RWPE2 (cell line): ENCODE measurements at regions not wholly inside any gene's neighbourhood (a gene's known extent, or its start where the extent isn't known, plus 50 kb on each side); places are given as distances from the start of the nearest gene placed in this dataset.

Source experiments
- ATAC-seq: fragments of 200-7000 bp; cut with Tn5 transposase; 3 replicates; pipeline ENCODE4 v1.9.1; 2021; ENCODE audit warnings: low read depth
- DNase-seq: peaks from one replicate; pipeline ENCODE4 v3.0.0-alpha.2; 2020; ENCODE audit warnings: low spot score
- H3K27ac ChIP-seq: fragments of 450-650 bp; 2 replicates; pipeline ENCODE4 v1.5.1; 2017; ENCODE audit warnings: mild to moderate bottlenecking; ENCODE audit not compliant: poor library complexity, severe bottlenecking
- H3K27me3 ChIP-seq: fragments of 250-450 bp; sonication (Bioruptor Pico); 2 replicates; pipeline ENCODE4 v1.5.1; 2021; ENCODE audit warnings: mild to moderate bottlenecking, moderate library complexity; ENCODE audit not compliant: insufficient read depth, poor library complexity, severe bottlenecking
- H3K36me3 ChIP-seq: fragments of 250-450 bp; sonication (Bioruptor Pico); 2 replicates; pipeline ENCODE4 v1.5.1; 2020; ENCODE audit warnings: low read depth, mild to moderate bottlenecking, moderate library complexity
- H3K4me1 ChIP-seq: fragments of 250-450 bp; sonication (Bioruptor Pico); 2 replicates; pipeline ENCODE4 v1.5.1; 2021; ENCODE audit warnings: mild to moderate bottlenecking, moderate library complexity; ENCODE audit not compliant: insufficient read depth, poor library complexity, severe bottlenecking
- H3K4me3 ChIP-seq: fragments of 250-450 bp; sonication (Bioruptor Pico); 2 replicates; pipeline ENCODE4 v1.5.1; 2021; ENCODE audit warnings: mild to moderate bottlenecking, moderate library complexity; ENCODE audit not compliant: severe bottlenecking
- H3K9me3 ChIP-seq: fragments of 250-450 bp; sonication (Bioruptor Pico); 2 replicates; pipeline ENCODE4 v1.5.1; 2021; ENCODE audit warnings: mild to moderate bottlenecking, moderate library complexity; ENCODE audit not compliant: severe bottlenecking
- CTCF ChIP-seq: fragments of 450-650 bp; IDR thresholded peaks from one replicate; pipeline ENCODE4 v1.5.1; 2017; ENCODE audit warnings: mild to moderate bottlenecking, moderate library complexity; ENCODE audit not compliant: poor library complexity, severe bottlenecking

- Histone ChIP-seq H3K4me1 (peaks cover 21% of the 10 kb centered on the region), H3K27me3 (no peaks in the 10 kb centered on the region), H3K4me3 (no peak overlapping the region), H3K9me3 (no peaks in the 10 kb centered on the region), H3K27ac (no peak overlapping the region), H3K36me3 (no peaks in the 10 kb centered on the region)
- no peak for ATAC-seq
- DNase-seq: peak; percentile 21
- TF ChIP-seq CTCF: no peak
These were observed 50.8 kb upstream of the POFUT2 start for GRCh38 chr21:45338311-45339017.

GRCh38 chr21:45339421-45340402, 52.0 kb upstream of the POFUT2 start:
- DNase-seq: no peak
- TF ChIP-seq CTCF: no peak
- no peaks in the 10 kb centered on the region for H3K27me3 ChIP-seq

GRCh38 chr21:45340515-45340914, 52.8 kb upstream of the POFUT2 start:
- Histone ChIP-seq H3K36me3 (no peaks in the 10 kb centered on the region), H3K9me3 (no peaks in the 10 kb centered on the region), H3K4me1 (peaks cover 13% of the 10 kb centered on the region), H3K27ac (no peak overlapping the region), H3K4me3 (no peak overlapping the region), H3K27me3 (no peaks in the 10 kb centered on the region)
- TF ChIP-seq CTCF: no peak
- ATAC-seq (no peak), DNase-seq (no peak)

More at GRCh38 chr21:45339421-45340402, 52.0 kb upstream of the POFUT2 start:
- no peak overlapping the region for H3K4me3 ChIP-seq
- H3K27ac ChIP-seq: no peak overlapping the region
- no peak for ATAC-seq
- H3K9me3 ChIP-seq: no peaks in the 10 kb centered on the region
- peaks cover 13% of the 10 kb centered on the region for H3K4me1 ChIP-seq
- no peaks in the 10 kb centered on the region for H3K36me3 ChIP-seq

- no peak for TF ChIP-seq CTCF
- DNase-seq (no peak), ATAC-seq (no peak; the same call in 2 of the 3 replicates)
- H3K4me3 ChIP-seq: no peak overlapping the region
- peak overlapping the region; percentile 22 for H3K27ac ChIP-seq
- no peaks in the 10 kb centered on the region for H3K36me3 ChIP-seq
- peaks cover 13% of the 10 kb centered on the region for H3K4me1 ChIP-seq
- H3K27me3 ChIP-seq: no peaks in the 10 kb centered on the region
- H3K9me3 ChIP-seq: no peaks in the 10 kb centered on the region
These were observed 53.6 kb upstream of the POFUT2 start for GRCh38 chr21:45341261-45341660.
